Ishikawa (cell line): ENCODE measurements at regions not wholly inside any gene's neighbourhood (a gene's known extent, or its start where the extent isn't known, plus 50 kb on each side); places are given as distances from the start of the nearest gene placed in this dataset.

Source experiments
- CEBPB ChIP-seq: IDR thresholded peaks from 2 replicates; pipeline ENCODE4 v1.6.1; 2012
- EGR1 ChIP-seq: IDR thresholded peaks from 2 replicates; pipeline ENCODE4 v1.6.1; 2012
- EP300 ChIP-seq: IDR thresholded peaks from 2 replicates; pipeline ENCODE4 v1.6.1; 2012; ENCODE audit warnings: borderline replicate concordance
- FOXM1 ChIP-seq: IDR thresholded peaks from 2 replicates; pipeline ENCODE4 v1.6.1; 2012; ENCODE audit warnings: low read depth, borderline replicate concordance
- NFIC ChIP-seq: IDR thresholded peaks from 2 replicates; pipeline ENCODE4 v1.6.1; 2012
- RAD21 ChIP-seq: IDR thresholded peaks from 2 replicates; pipeline ENCODE4 v1.6.1; 2012; ENCODE audit warnings: low read depth
- TAF1 ChIP-seq: IDR thresholded peaks from 2 replicates; pipeline ENCODE4 v1.6.1; 2012; ENCODE audit warnings: low read depth, mild to moderate bottlenecking
- TCF12 ChIP-seq: IDR thresholded peaks from 2 replicates; pipeline ENCODE4 v1.6.1; 2012; ENCODE audit warnings: low read depth
- TEAD4 ChIP-seq: IDR thresholded peaks from 2 replicates; pipeline ENCODE4 v1.6.1; 2012
- YY1 ChIP-seq: IDR thresholded peaks from 2 replicates; pipeline ENCODE4 v1.6.1; 2012; ENCODE audit warnings: low read depth
- ZBTB7A ChIP-seq: IDR thresholded peaks from 2 replicates; pipeline ENCODE4 v1.6.1; 2012; ENCODE audit warnings: low read depth
- TF ChIP-seq, protein P1 (sequence below): IDR thresholded peaks from 2 replicates; pipeline ENCODE4 v1.6.1; 2012; ENCODE audit warnings: low read depth, mild to moderate bottlenecking
- TF ChIP-seq, protein P2 (sequence below): IDR thresholded peaks from 2 replicates; pipeline ENCODE4 v1.6.1; 2012
- TF ChIP-seq, protein P3 (sequence below): IDR thresholded peaks from 2 replicates; pipeline ENCODE4 v1.6.1; 2012

DNA sequence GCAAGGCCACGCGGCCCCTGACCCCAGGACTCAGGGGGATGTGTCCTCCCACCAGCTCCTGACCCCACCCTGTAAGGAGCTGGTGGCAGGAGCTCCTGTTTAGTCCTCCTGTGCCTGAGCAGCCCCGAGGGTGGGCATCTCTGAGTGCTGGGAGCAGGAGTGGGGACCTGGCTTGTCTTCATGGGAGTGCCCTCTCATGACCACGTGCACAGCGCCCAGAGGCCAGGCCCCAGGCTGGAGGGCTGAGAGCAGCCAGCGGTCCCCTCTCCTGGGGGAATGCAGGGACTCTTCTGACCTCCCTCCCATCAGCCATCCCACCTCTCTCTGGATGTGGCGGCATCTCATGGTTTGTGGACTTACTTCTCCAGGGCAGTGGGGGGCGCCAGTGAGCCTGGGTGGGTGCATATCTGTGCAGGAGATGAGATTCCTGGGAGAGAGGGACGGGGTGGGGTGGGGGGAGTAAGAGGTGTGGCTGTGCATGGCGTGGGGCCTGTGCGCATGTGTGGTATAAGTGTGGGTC, 205.6 kb downstream of the TBC1D2B start:
- TF ChIP-seq TAF1 (no peak), TEAD4 (no peak), CEBPB (no peak), RAD21 (no peak), TCF12 (no peak), NFIC (no peak), ZBTB7A (no peak), EP300 (no peak), EGR1 (no peak)
- TF ChIP-seq, protein P1, sequence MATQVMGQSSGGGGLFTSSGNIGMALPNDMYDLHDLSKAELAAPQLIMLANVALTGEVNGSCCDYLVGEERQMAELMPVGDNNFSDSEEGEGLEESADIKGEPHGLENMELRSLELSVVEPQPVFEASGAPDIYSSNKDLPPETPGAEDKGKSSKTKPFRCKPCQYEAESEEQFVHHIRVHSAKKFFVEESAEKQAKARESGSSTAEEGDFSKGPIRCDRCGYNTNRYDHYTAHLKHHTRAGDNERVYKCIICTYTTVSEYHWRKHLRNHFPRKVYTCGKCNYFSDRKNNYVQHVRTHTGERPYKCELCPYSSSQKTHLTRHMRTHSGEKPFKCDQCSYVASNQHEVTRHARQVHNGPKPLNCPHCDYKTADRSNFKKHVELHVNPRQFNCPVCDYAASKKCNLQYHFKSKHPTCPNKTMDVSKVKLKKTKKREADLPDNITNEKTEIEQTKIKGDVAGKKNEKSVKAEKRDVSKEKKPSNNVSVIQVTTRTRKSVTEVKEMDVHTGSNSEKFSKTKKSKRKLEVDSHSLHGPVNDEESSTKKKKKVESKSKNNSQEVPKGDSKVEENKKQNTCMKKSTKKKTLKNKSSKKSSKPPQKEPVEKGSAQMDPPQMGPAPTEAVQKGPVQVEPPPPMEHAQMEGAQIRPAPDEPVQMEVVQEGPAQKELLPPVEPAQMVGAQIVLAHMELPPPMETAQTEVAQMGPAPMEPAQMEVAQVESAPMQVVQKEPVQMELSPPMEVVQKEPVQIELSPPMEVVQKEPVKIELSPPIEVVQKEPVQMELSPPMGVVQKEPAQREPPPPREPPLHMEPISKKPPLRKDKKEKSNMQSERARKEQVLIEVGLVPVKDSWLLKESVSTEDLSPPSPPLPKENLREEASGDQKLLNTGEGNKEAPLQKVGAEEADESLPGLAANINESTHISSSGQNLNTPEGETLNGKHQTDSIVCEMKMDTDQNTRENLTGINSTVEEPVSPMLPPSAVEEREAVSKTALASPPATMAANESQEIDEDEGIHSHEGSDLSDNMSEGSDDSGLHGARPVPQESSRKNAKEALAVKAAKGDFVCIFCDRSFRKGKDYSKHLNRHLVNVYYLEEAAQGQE, result no peak
- TF ChIP-seq, protein P2, sequence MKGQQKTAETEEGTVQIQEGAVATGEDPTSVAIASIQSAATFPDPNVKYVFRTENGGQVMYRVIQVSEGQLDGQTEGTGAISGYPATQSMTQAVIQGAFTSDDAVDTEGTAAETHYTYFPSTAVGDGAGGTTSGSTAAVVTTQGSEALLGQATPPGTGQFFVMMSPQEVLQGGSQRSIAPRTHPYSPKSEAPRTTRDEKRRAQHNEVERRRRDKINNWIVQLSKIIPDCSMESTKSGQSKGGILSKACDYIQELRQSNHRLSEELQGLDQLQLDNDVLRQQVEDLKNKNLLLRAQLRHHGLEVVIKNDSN, result no peak
- TF ChIP-seq, protein P3, sequence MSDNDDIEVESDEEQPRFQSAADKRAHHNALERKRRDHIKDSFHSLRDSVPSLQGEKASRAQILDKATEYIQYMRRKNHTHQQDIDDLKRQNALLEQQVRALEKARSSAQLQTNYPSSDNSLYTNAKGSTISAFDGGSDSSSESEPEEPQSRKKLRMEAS, result no peak

DNA sequence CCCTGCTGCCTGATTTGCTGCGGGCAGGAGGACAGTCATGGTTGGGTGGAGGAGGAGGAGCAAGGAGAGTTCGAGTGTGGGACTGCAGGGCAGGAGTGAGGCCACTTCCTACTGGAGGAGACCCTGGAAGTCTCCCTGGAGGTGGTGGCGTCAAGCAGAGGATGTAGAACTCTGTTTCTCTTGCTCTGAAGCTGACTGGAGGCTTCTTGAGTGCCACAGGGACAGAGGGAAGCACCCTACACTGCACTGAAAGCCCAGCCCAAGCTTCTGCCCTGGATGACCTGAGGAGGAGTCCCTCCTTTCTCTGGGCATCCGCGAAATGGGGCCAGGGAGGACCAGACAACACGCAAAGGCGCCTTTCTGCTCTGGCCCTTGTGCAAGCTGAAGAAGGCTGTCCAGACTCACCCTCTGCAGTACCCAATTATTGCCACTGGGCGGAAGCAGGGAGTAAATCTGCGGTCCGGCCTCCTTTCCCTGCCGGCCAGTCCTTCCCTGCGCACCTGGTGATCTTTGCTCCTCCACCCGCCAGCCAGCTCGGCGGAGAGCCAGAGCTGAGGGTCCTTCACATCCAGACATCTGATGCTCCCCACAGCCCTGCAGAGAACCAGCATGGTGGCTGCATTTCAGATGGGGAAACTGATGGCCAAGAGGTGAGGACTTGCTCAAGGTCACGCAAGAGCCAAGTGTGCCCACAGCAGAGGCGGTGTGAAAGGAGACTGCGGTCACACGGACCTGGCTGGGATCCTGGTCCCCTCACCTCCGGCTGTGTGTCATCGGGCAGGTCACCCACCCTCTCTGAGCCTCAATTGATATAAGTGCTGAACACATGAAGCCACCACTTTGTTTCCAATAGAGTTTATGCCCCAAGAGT, 207.1 kb downstream of the TBC1D2B start:
- TF ChIP-seq, protein P3, result no peak
- peak; percentile 42 for TF ChIP-seq RAD21
- no peak for TF ChIP-seq NFIC
- no peak for TF ChIP-seq FOXM1
- TF ChIP-seq CEBPB, result no peak
- TF ChIP-seq EP300, result no peak

DNA sequence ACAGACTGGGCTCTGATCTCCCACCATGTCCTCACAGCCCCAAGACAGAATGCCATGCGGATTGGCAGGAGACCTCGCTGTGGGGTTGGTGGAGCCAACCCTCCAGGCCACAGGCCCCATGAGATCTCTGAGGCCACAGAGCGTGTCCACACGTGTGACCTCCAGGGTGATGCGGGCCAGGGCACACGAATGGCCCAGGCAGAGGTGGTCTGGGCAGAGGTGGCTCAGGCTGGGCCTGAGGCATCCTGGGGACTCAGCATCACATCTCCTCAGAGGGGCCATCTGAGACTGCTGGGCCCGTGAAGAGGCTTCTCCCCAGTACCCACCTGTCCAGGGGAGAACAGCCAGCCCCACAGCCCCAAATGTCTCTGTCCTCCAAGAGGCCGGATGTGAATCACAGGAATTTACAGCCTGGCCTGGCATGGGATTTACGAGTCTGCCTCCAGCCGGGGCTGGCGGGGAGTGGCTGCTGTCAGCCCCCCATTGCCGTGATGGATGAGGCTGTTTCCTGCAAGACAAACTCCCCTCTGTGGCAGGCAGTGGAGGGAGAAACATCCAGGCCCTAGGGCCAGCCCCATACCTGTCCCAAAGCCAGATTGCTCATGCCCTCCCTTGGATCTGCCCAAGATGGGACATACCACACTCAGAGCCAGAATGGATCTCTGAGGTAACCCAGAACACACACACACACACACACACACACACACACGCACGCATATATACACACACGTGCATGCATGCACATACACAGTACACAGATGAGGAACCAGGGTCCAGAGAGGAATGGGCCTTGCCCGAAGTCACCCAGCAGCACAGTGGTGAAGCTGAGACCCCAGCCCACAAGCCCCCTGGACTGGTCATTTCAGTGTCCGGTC, 208.3 kb downstream of the TBC1D2B start:
- TF ChIP-seq RAD21 (no peak), YY1 (no peak), TEAD4 (no peak), CEBPB (no peak), TAF1 (no peak), TCF12 (no peak), NFIC (no peak)
- TF ChIP-seq, protein P2, result no peak
- TF ChIP-seq, protein P1, result no peak
- TF ChIP-seq, protein P3, result no peak

DNA sequence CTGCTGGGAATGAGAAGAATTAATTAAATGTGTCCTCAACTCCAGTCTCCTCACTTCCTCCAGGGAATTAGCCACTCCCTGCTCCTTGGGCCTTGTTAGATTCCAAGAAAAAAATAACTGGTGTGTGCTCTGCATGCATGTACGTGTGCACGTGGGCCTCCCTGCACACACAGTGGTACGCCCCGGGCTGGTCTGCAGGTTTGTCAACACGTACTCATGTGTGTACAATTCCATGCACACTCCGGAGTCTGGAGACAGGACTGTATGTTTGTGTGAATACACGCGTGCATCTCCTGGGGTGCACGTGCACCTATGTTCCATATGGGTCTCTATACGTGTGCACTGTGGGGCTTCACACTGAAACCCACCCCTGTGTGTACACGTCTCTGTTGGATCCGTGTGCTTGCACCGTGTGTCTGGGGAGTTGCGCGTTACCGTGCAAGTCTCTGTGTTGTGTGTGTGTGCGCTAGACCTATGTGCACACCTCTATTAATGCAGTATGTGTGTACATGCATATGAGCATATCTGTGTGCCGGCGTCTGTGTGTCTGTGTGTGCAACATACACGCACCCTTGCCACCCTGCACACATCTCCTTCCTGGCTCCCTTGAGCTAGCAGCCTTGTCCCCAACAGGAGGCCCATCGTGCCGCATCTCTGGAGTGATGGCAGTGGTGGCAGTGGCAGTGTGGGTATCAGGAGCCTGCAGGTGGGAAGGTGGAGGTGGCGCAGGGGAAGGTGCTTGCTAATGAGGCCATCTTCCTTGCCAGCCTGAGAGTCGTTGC, 210.1 kb downstream of the TBC1D2B start:
- TF ChIP-seq ZBTB7A (no peak), EP300 (no peak), FOXM1 (no peak), TCF12 (no peak), TEAD4 (no peak), TAF1 (no peak)
- TF ChIP-seq, protein P3, result no peak
- TF ChIP-seq, protein P2, result no peak
